HFFc6 (cell line): ENCODE measurements at regions not wholly inside any gene's neighbourhood (a gene's known extent, or its start where the extent isn't known, plus 50 kb on each side); places are given as distances from the start of the nearest gene placed in this dataset.

Source experiments
- DNase-seq: peaks from one replicate; pipeline ENCODE4 v3.0.0-alpha.2; 2018
- H3K27ac Mint-ChIP-seq: 2 replicates; pipeline ENCODE4 v1.8.0; 2020; ENCODE audit warnings: mild to moderate bottlenecking, mixed read lengths
- H3K27me3 Mint-ChIP-seq: 2 replicates; pipeline ENCODE4 v1.8.0; 2021; ENCODE audit warnings: mild to moderate bottlenecking, moderate library complexity, mixed read lengths; ENCODE audit not compliant: insufficient read depth
- H3K36me3 Mint-ChIP-seq: 2 replicates; pipeline ENCODE4 v1.8.0; 2021; ENCODE audit warnings: low read depth, mixed read lengths
- H3K4me1 Mint-ChIP-seq: 2 replicates; pipeline ENCODE4 v1.8.0; 2020; ENCODE audit warnings: low read depth, mixed read lengths
- H3K4me3 Mint-ChIP-seq: 2 replicates; pipeline ENCODE4 v1.8.0; 2020; ENCODE audit warnings: mild to moderate bottlenecking, moderate library complexity, mixed read lengths
- H3K9me3 Mint-ChIP-seq: 2 replicates; pipeline ENCODE4 v1.8.0; 2020; ENCODE audit warnings: mild to moderate bottlenecking, mixed read lengths
- CTCF ChIP-seq: fragments of 200-600 bp; sonication (generic); IDR thresholded peaks from 2 replicates; pipeline ENCODE4 v1.5.0; 2021; ENCODE audit warnings: antibody characterized with exemption, mild to moderate bottlenecking

- no peak overlapping the region for H3K27ac Mint-ChIP-seq
- no peaks in the 10 kb centered on the region; the same call in 1 of the 2 replicates for H3K4me1 Mint-ChIP-seq
- H3K27me3 Mint-ChIP-seq = peaks cover 2% of the 10 kb centered on the region; the same call in 1 of the 2 replicates
- no peaks in the 10 kb centered on the region for H3K9me3 Mint-ChIP-seq
- no peak overlapping the region for H3K4me3 Mint-ChIP-seq
- H3K36me3 Mint-ChIP-seq = no peaks in the 10 kb centered on the region
- TF ChIP-seq CTCF = no peak
- no peak for DNase-seq
Observed at GRCh38 chr12:19010087-19010486, 119.4 kb upstream of the PLEKHA5 start.

GRCh38 chr12:19010726-19011125 lies 118.8 kb upstream of the PLEKHA5 start:
- TF ChIP-seq CTCF = no peak
- H3K4me3 Mint-ChIP-seq = no peak overlapping the region

DNA sequence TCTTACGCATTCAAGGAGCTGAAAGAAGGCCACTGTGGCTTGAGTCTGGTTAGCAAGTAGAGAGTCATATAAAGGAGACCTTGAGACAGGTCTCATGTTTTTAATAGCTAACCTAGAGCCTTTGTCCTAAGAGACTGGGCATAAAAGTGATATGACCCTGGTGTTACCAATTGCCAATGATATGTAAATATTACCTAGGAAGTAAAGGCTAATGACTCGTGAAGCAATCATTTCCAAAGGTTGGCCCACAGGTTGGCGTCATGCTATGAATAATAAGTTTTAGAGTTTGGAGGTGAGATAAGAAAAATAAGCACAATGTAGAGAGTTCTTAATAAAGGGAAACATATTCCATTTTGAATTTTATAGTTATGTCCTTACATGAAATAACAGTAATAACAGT lies 116.6 kb upstream of the PLEKHA5 start:
- no peaks in the 10 kb centered on the region for H3K9me3 Mint-ChIP-seq
- no peaks in the 10 kb centered on the region for H3K36me3 Mint-ChIP-seq
- peaks cover 11% of the 10 kb centered on the region for H3K4me1 Mint-ChIP-seq
- H3K27me3 Mint-ChIP-seq = peaks cover 2% of the 10 kb centered on the region; the same call in 1 of the 2 replicates
- no peak overlapping the region for H3K27ac Mint-ChIP-seq
- DNase-seq = no peak
- H3K4me3 Mint-ChIP-seq = no peak overlapping the region
- TF ChIP-seq CTCF = no peak

More at GRCh38 chr12:19010726-19011125, 118.8 kb upstream of the PLEKHA5 start:
- Mint-ChIP-seq H3K9me3 (no peaks in the 10 kb centered on the region), H3K27ac (no peak overlapping the region), H3K4me1 (no peaks in the 10 kb centered on the region; the same call in 1 of the 2 replicates), H3K36me3 (no peaks in the 10 kb centered on the region), H3K27me3 (peaks cover 2% of the 10 kb centered on the region; the same call in 1 of the 2 replicates)
- DNase-seq = no peak

GRCh38 chr12:19014240-19014639 lies 115.3 kb upstream of the PLEKHA5 start:
- no peak for DNase-seq
- Mint-ChIP-seq H3K9me3 (no peaks in the 10 kb centered on the region), H3K27me3 (peaks cover 2% of the 10 kb centered on the region; the same call in 1 of the 2 replicates), H3K36me3 (no peaks in the 10 kb centered on the region), H3K27ac (no peak overlapping the region), H3K4me1 (peaks cover 23% of the 10 kb centered on the region), H3K4me3 (no peak overlapping the region)
- no peak for TF ChIP-seq CTCF

DNA sequence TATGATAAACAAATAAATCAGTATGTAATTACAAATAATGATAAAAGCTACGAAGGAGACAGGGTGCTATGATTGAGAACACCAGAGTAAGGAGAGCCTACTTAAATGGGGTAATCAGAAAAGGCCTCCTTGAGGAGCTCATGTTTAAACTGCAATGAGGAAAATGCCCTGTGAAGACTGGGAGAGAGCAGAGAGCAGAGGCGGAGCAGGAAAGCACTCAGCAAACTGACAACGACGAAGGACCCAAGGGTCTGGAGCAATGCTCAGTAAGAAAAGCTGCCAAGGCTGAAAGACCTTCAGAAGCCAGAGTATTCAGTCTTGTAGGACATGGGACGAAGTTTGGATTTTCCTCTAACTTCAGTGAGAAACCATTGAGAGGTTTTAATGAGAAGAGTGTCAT lies 114.2 kb upstream of the PLEKHA5 start:
- no peak overlapping the region for H3K4me3 Mint-ChIP-seq
- no peak overlapping the region for H3K27ac Mint-ChIP-seq
- no peaks in the 10 kb centered on the region for H3K9me3 Mint-ChIP-seq
- peaks cover 2% of the 10 kb centered on the region; the same call in 1 of the 2 replicates for H3K27me3 Mint-ChIP-seq
- TF ChIP-seq CTCF = no peak
- no peaks in the 10 kb centered on the region for H3K36me3 Mint-ChIP-seq
- peaks cover 32% of the 10 kb centered on the region for H3K4me1 Mint-ChIP-seq
- DNase-seq = no peak
